MCF 10A (cell line): ENCODE measurements at regions not wholly inside any gene's neighbourhood (a gene's known extent, or its start where the extent isn't known, plus 50 kb on each side); places are given as distances from the start of the nearest gene placed in this dataset.
"Not testable (repeated sequence)": the region's sequence is repeated elsewhere in the genome, so short reads cannot be mapped to it uniquely, and the experiment has no call there.

Source experiments
- BruUV-seq: library from RNA; stranded (reverse); fragments of 400-500 nt; replicated peaks from 2 replicates; lab custom pipeline; 2021; lab: Mats Ljungman, UMichigan
- CTCF ChIA-PET: fragments of 300-600 bp; sonication (Branson Sonifier 250); formaldehyde crosslinking; extraction: SDS; loops from one replicate; lab custom pipeline; 2021; ENCODE audit warnings: antibody characterized with exemption, inconsistent platforms; lab: Yijun Ruan, JAX
- POLR2A ChIA-PET: fragments of 300-600, 350-650 bp; sonication (Branson Sonifier 250); formaldehyde crosslinking; extraction: SDS; loops from one replicate; lab custom pipeline; 2020; ENCODE audit warnings: antibody characterized with exemption, inconsistent platforms; lab: Yijun Ruan, JAX
- DNase-seq: peaks from one replicate; pipeline ENCODE4 v3.0.0-alpha.2; 2018; ENCODE audit not compliant: unreplicated experiment
- H3K27ac Mint-ChIP-seq: one replicate; pipeline ENCODE4 v1.8.0; 2022; ENCODE audit warnings: mild to moderate bottlenecking, low read depth, mixed read lengths; ENCODE audit not compliant: unreplicated experiment
- H3K27me3 Mint-ChIP-seq: one replicate; pipeline ENCODE4 v1.8.0; 2022; ENCODE audit warnings: mixed read lengths; ENCODE audit not compliant: insufficient read depth, unreplicated experiment
- H3K36me3 Mint-ChIP-seq: one replicate; pipeline ENCODE4 v1.8.0; 2022; ENCODE audit warnings: mild to moderate bottlenecking, moderate library complexity, mixed read lengths; ENCODE audit not compliant: insufficient read depth, unreplicated experiment
- H3K4me1 Mint-ChIP-seq: one replicate; pipeline ENCODE4 v1.8.0; 2022; ENCODE audit warnings: mixed read lengths; ENCODE audit not compliant: insufficient read depth, unreplicated experiment
- H3K4me3 Mint-ChIP-seq: one replicate; pipeline ENCODE4 v1.8.0; 2022; ENCODE audit warnings: mild to moderate bottlenecking, moderate library complexity, mixed read lengths; ENCODE audit not compliant: unreplicated experiment
- H3K9me3 Mint-ChIP-seq: one replicate; pipeline ENCODE4 v1.8.0; 2022; ENCODE audit warnings: mixed read lengths; ENCODE audit not compliant: unreplicated experiment
- CTCF ChIP-seq: fragments of 200-600 bp; IDR thresholded peaks from one replicate; pipeline ENCODE4 v1.8.0; 2022; ENCODE audit warnings: antibody characterized with exemption, mild to moderate bottlenecking; ENCODE audit not compliant: unreplicated experiment
- intact Hi-C: fragments of 100-400 bp; cut with micrococcal nuclease; formaldehyde crosslinking; loops from 2 replicates; pipeline ENCODE4 v1.14.1; 2022

- ChIA-PET POLR2A (no interaction called here), CTCF (no interaction called here)
- Mint-ChIP-seq H3K9me3 (no peaks in the 10 kb centered on the region), H3K27me3 (no peaks in the 10 kb centered on the region), H3K36me3 (no peaks in the 10 kb centered on the region), H3K4me3 (no peak overlapping the region), H3K4me1 (peaks cover 15% of the 10 kb centered on the region), H3K27ac (no peak overlapping the region)
- BruUV-seq: no TSS peak
- DNase-seq: no peak
- no peak for TF ChIP-seq CTCF
- intact Hi-C loops: loop anchor here (10.0 kb wide), 1 partner anchor 276 kb away; the partner anchor contains the start of gene CD58
Measured at GRCh38 chr1:116850436-116850835, 59.3 kb upstream of the PTGFRN start.

GRCh38 chr1:116851189-116851588 is 58.5 kb upstream of the PTGFRN start:
- DNase-seq, POLR2A ChIA-PET, CTCF ChIA-PET, H3K27me3 Mint-ChIP-seq, H3K27ac Mint-ChIP-seq, H3K9me3 Mint-ChIP-seq, H3K4me3 Mint-ChIP-seq, BruUV-seq, H3K36me3 Mint-ChIP-seq: not testable (repeated sequence)
- intact Hi-C loops: loop anchor here (10.0 kb wide), 1 partner anchor 276 kb away; the partner anchor contains the start of gene CD58
- H3K4me1 Mint-ChIP-seq: peaks cover 15% of the 10 kb centered on the region

GRCh38 chr1:116851846-116852245 is 57.9 kb upstream of the PTGFRN start:
- POLR2A ChIA-PET: interaction anchor here (0.7 kb wide), 1 partner anchor 27 kb away, joined by 3 read pairs; no protein-coding TSS in a partner anchor
- intact Hi-C loops: loop anchor here (10.0 kb wide), 1 partner anchor 277 kb away; the partner anchor contains the start of gene CD58
- BruUV-seq: no TSS peak
- Mint-ChIP-seq H3K27ac (no peak overlapping the region), H3K27me3 (no peaks in the 10 kb centered on the region), H3K36me3 (no peaks in the 10 kb centered on the region), H3K4me3 (no peak overlapping the region), H3K4me1 (peaks cover 15% of the 10 kb centered on the region), H3K9me3 (no peaks in the 10 kb centered on the region)
- DNase-seq: no peak
- CTCF ChIA-PET: interaction anchor here (0.7 kb wide), 2 partner anchors 68 to 252 kb away, joined by 3 read pairs; no protein-coding TSS in a partner anchor
- no peak for TF ChIP-seq CTCF

GRCh38 chr1:116852367-116852766 is 57.3 kb upstream of the PTGFRN start:
- no peak for DNase-seq
- BruUV-seq: no TSS peak
- H3K27ac Mint-ChIP-seq: no peak overlapping the region
- no peaks in the 10 kb centered on the region for H3K9me3 Mint-ChIP-seq
- no peaks in the 10 kb centered on the region for H3K27me3 Mint-ChIP-seq
- ChIA-PET POLR2A (interaction anchor here (0.7 kb wide), 1 partner anchor 26 kb away, joined by 3 read pairs; no protein-coding TSS in a partner anchor), CTCF (interaction anchor here (0.7 to 3.2 kb wide), 4 partner anchors 69 to 251 kb away, joined by 3 to 14 read pairs (median 4); no protein-coding TSS in a partner anchor)
- peaks cover 15% of the 10 kb centered on the region for H3K4me1 Mint-ChIP-seq
- intact Hi-C loops: loop anchor here (10.0 kb wide), 1 partner anchor 278 kb away; the partner anchor contains the start of gene CD58
- no peaks in the 10 kb centered on the region for H3K36me3 Mint-ChIP-seq
- H3K4me3 Mint-ChIP-seq: no peak overlapping the region
- no peak for TF ChIP-seq CTCF
